WTC11 (cell line): ENCODE measurements at regions not wholly inside any gene's neighbourhood (a gene's known extent, or its start where the extent isn't known, plus 50 kb on each side); places are given as distances from the start of the nearest gene placed in this dataset.

Source experiments
- ATAC-seq: fragments of 200-7000 bp; cut with Tn5 transposase; 2 replicates; pipeline ENCODE4 v1.10.0; 2021; ENCODE audit warnings: mild to moderate bottlenecking, moderate library complexity
- CTCF ChIA-PET: fragments of 300-600 bp; sonication (Branson Sonifier 250); formaldehyde crosslinking; loops from one replicate; lab custom pipeline; 2021; ENCODE audit warnings: antibody characterized with exemption; lab: Charles Lee
- POLR2A ChIA-PET: fragments of 350-600 bp; sonication (Branson Sonifier 250); formaldehyde crosslinking; loops from one replicate; lab custom pipeline; 2021; ENCODE audit warnings: antibody characterized with exemption; lab: Charles Lee
- DNase-seq: peaks from one replicate; pipeline ENCODE4 v3.0.0; 2021; ENCODE audit warnings: low spot score
- H3K27ac Mint-ChIP-seq: 2 replicates; pipeline ENCODE4 v1.8.0; 2021; ENCODE audit warnings: mixed read lengths
- H3K27me3 Mint-ChIP-seq: 2 replicates; pipeline ENCODE4 v1.8.0; 2021; ENCODE audit warnings: low read depth, mild to moderate bottlenecking, moderate library complexity, mixed read lengths
- H3K36me3 Mint-ChIP-seq: 2 replicates; pipeline ENCODE4 v1.8.0; 2021; ENCODE audit warnings: mixed read lengths
- H3K4me1 Mint-ChIP-seq: 2 replicates; pipeline ENCODE4 v1.8.0; 2022; ENCODE audit warnings: mixed read lengths
- H3K4me3 Mint-ChIP-seq: 2 replicates; pipeline ENCODE4 v1.8.0; 2021; ENCODE audit warnings: mild to moderate bottlenecking, moderate library complexity, mixed read lengths
- H3K9me3 Mint-ChIP-seq: 2 replicates; pipeline ENCODE4 v1.8.0; 2021; ENCODE audit warnings: mixed read lengths
- AFF4 ChIP-seq: sonication (generic); formaldehyde crosslinking; IDR thresholded peaks from 2 replicates; pipeline ENCODE4 v1.8.1; 2023; ENCODE audit warnings: mild to moderate bottlenecking, missing genetic modification reagents, borderline replicate concordance
- CDX4 ChIP-seq: fragments of 250-450 bp; sonication (Bioruptor Pico); IDR thresholded peaks from 2 replicates; pipeline ENCODE4 v1.9.0; 2021; ENCODE audit warnings: moderate library complexity, mild to moderate bottlenecking, inconsistent platforms, borderline replicate concordance
- ELF4 ChIP-seq: sonication (generic); formaldehyde crosslinking; IDR thresholded peaks from 2 replicates; pipeline ENCODE4 v1.8.1; 2022; ENCODE audit warnings: low read depth, mild to moderate bottlenecking, moderate library complexity, missing genetic modification reagents
- FOXJ3 ChIP-seq: sonication (generic); formaldehyde crosslinking; IDR thresholded peaks from 2 replicates; pipeline ENCODE4 v1.9.0; 2021; ENCODE audit warnings: missing genetic modification reagents, mild to moderate bottlenecking, borderline replicate concordance
- FOXK1 ChIP-seq: sonication (generic); formaldehyde crosslinking; IDR thresholded peaks from 2 replicates; pipeline ENCODE4 v1.8.0; 2022; ENCODE audit warnings: mild to moderate bottlenecking, moderate library complexity, missing genetic modification reagents
- FOXP4 ChIP-seq: sonication (generic); formaldehyde crosslinking; IDR thresholded peaks from 2 replicates; pipeline ENCODE4 v1.8.0; 2022; ENCODE audit warnings: mild to moderate bottlenecking, missing genetic modification reagents
- HMGA2 ChIP-seq: fragments of 250-450 bp; sonication (Bioruptor Pico); IDR thresholded peaks from 2 replicates; pipeline ENCODE4 v1.4.0; 2021; ENCODE audit warnings: mild to moderate bottlenecking, moderate library complexity
- MLX ChIP-seq: sonication (generic); formaldehyde crosslinking; IDR thresholded peaks from 2 replicates; pipeline ENCODE4 v1.8.1; 2023; ENCODE audit warnings: mild to moderate bottlenecking, missing genetic modification reagents, moderate library complexity
- NFATC4 ChIP-seq: fragments of 250-450 bp; sonication (Bioruptor Pico); IDR thresholded peaks from 2 replicates; pipeline ENCODE4 v1.9.0; 2021; ENCODE audit warnings: mild to moderate bottlenecking
- NFE2L1 ChIP-seq: sonication (generic); formaldehyde crosslinking; IDR thresholded peaks from 2 replicates; pipeline ENCODE4 v1.8.1; 2023; ENCODE audit warnings: missing genetic modification reagents
- NR1H2 ChIP-seq: sonication (generic); formaldehyde crosslinking; IDR thresholded peaks from 2 replicates; pipeline ENCODE4 v1.9.0; 2021; ENCODE audit warnings: mild to moderate bottlenecking, moderate library complexity, missing genetic modification reagents
- PRRX2 ChIP-seq: fragments of 250-450 bp; sonication (Bioruptor Pico); IDR thresholded peaks from 2 replicates; pipeline ENCODE4 v1.8.0; 2021; ENCODE audit warnings: mild to moderate bottlenecking
- RORB ChIP-seq: fragments of 250-450 bp; sonication (Bioruptor Pico); IDR thresholded peaks from 2 replicates; pipeline ENCODE4 v1.9.0; 2021; ENCODE audit warnings: mild to moderate bottlenecking
- SOX15 ChIP-seq: fragments of 250-450 bp; sonication (Bioruptor Pico); IDR thresholded peaks from 2 replicates; pipeline ENCODE4 v1.9.0; 2021; ENCODE audit warnings: mild to moderate bottlenecking
- ZBTB21 ChIP-seq: sonication (generic); formaldehyde crosslinking; IDR thresholded peaks from 2 replicates; pipeline ENCODE4 v1.8.1; 2023; ENCODE audit warnings: mild to moderate bottlenecking, missing genetic modification reagents, borderline replicate concordance
- ZNF138 ChIP-seq: sonication (generic); formaldehyde crosslinking; conservative IDR thresholded peaks from 2 replicates; pipeline ENCODE4 v1.8.1; 2022; ENCODE audit warnings: mild to moderate bottlenecking, moderate library complexity, missing genetic modification reagents
- ZNF219 ChIP-seq: sonication (generic); formaldehyde crosslinking; IDR thresholded peaks from 2 replicates; pipeline ENCODE4 v1.8.0; 2023; ENCODE audit warnings: missing genetic modification reagents, mild to moderate bottlenecking, borderline replicate concordance
- ZNF671 ChIP-seq: fragments of 250-450 bp; sonication (Bioruptor Pico); IDR thresholded peaks from 2 replicates; pipeline ENCODE4 v1.8.0; 2021; ENCODE audit warnings: mild to moderate bottlenecking
- TF ChIP-seq, protein P1 (sequence below): sonication (generic); formaldehyde crosslinking; IDR thresholded peaks from 2 replicates; pipeline ENCODE4 v1.8.0; 2022; ENCODE audit warnings: mild to moderate bottlenecking, missing genetic modification reagents
- TF ChIP-seq, protein P2 (sequence below): fragments of 250-450 bp; sonication (Bioruptor Pico); IDR thresholded peaks from 2 replicates; pipeline ENCODE4 v1.9.0; 2021; ENCODE audit warnings: mild to moderate bottlenecking
- TF ChIP-seq, protein P3 (sequence below): sonication (generic); formaldehyde crosslinking; conservative IDR thresholded peaks from 2 replicates; pipeline ENCODE4 v1.8.1; 2023; ENCODE audit warnings: mild to moderate bottlenecking, low read depth, missing genetic modification reagents, moderate library complexity

DNA sequence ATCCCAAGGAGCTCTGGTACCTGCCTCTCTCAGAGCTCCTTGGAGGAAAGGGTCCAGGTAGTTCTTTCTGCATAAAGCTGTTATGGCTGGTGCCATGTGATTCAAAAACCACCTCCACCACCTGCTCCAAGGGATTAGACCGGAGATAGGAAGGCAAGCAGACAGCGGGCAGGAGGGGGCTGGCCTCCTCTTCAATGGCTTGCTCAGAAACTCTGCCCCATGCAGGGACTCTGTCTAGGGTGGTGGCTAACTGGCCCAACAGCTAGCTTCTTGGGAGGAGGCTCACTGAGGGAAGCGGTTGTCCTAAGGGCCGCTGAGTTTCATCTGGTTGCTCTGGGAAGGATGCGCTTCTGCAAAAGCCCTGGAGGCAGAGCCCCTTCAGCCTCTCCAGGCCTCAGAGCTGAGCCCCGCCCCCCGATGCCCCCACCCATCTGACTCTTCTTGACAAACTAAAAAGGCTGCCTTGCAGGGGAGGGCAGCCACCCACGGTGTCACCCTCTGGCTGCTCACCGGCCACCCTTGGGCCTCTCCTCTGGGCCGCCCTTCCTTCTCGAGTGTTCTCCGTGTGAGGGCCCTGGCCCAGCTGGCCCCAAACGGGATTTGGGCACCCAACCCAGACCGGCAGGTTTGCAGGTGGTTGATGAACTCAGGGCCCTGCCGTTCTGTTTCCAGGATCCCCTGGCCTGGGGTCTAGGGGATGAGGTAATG is 90.2 kb downstream of the MCFD2 start (continued):
- TF ChIP-seq FOXP4 (no peak), RORB (CRISPR knock-in tag) (no peak)

DNA sequence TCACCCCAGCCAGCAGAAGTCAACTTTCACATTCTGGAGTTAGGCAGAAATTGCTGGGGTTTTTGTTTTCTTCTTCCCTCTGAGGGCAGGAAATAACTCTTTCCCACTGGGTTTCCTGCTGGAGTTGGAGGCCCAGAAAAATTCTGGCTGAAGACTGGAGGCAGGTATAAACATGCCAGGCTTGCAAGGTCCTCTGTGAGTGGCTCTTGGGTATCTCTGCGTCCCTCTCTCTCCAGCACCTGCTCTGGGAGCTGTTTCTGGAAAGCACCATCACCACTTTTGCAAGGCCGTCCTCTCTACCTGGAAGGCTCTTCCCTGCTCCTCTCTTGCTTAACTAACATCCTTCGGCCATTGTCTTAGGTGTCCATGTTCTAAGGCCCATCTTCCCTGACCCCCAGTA is 91.0 kb downstream of the MCFD2 start:
- Mint-ChIP-seq H3K36me3 (no peaks in the 10 kb centered on the region), H3K27me3 (no peaks in the 10 kb centered on the region)
- no peak for ATAC-seq
- no peak for DNase-seq
- TF ChIP-seq, protein P1, sequence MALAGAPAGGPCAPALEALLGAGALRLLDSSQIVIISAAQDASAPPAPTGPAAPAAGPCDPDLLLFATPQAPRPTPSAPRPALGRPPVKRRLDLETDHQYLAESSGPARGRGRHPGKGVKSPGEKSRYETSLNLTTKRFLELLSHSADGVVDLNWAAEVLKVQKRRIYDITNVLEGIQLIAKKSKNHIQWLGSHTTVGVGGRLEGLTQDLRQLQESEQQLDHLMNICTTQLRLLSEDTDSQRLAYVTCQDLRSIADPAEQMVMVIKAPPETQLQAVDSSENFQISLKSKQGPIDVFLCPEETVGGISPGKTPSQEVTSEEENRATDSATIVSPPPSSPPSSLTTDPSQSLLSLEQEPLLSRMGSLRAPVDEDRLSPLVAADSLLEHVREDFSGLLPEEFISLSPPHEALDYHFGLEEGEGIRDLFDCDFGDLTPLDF = no peak
- TF ChIP-seq, protein P2, sequence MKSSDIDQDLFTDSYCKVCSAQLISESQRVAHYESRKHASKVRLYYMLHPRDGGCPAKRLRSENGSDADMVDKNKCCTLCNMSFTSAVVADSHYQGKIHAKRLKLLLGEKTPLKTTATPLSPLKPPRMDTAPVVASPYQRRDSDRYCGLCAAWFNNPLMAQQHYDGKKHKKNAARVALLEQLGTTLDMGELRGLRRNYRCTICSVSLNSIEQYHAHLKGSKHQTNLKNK = no peak
- TF ChIP-seq ZNF219 (CRISPR knock-in tag) (no peak), ZBTB21 (CRISPR knock-in tag) (no peak), RORB (CRISPR knock-in tag) (no peak), ELF4 (CRISPR knock-in tag) (no peak), FOXK1 (CRISPR knock-in tag) (no peak), SOX15 (no peak), ZNF671 (CRISPR knock-in tag) (no peak), PRRX2 (CRISPR knock-in tag) (no peak), NR1H2 (CRISPR knock-in tag) (no peak), NFE2L1 (CRISPR knock-in tag) (no peak), HMGA2 (CRISPR knock-in tag) (no peak), CDX4 (no peak), AFF4 (CRISPR knock-in tag) (no peak), ZNF138 (CRISPR knock-in tag) (no peak), MLX (CRISPR knock-in tag) (no peak), FOXJ3 (CRISPR knock-in tag) (no peak), NFATC4 (no peak)
- TF ChIP-seq, protein P3, sequence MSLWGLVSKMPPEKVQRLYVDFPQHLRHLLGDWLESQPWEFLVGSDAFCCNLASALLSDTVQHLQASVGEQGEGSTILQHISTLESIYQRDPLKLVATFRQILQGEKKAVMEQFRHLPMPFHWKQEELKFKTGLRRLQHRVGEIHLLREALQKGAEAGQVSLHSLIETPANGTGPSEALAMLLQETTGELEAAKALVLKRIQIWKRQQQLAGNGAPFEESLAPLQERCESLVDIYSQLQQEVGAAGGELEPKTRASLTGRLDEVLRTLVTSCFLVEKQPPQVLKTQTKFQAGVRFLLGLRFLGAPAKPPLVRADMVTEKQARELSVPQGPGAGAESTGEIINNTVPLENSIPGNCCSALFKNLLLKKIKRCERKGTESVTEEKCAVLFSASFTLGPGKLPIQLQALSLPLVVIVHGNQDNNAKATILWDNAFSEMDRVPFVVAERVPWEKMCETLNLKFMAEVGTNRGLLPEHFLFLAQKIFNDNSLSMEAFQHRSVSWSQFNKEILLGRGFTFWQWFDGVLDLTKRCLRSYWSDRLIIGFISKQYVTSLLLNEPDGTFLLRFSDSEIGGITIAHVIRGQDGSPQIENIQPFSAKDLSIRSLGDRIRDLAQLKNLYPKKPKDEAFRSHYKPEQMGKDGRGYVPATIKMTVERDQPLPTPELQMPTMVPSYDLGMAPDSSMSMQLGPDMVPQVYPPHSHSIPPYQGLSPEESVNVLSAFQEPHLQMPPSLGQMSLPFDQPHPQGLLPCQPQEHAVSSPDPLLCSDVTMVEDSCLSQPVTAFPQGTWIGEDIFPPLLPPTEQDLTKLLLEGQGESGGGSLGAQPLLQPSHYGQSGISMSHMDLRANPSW = no peak
- TF ChIP-seq, all 79 proteins: peak for 0
- no peak overlapping the region for H3K27ac Mint-ChIP-seq
- no peaks in the 10 kb centered on the region for H3K9me3 Mint-ChIP-seq
- ChIA-PET POLR2A (no interaction called here), CTCF (no interaction called here)
- peaks cover 7% of the 10 kb centered on the region for H3K4me1 Mint-ChIP-seq
- no peak overlapping the region for H3K4me3 Mint-ChIP-seq
